ENCODE measurements at regions not wholly inside any gene's neighbourhood (a gene's known extent, or its start where the extent isn't known, plus 50 kb on each side); places are given as distances from the start of the nearest gene placed in this dataset.

GRCh38 chr10:2460812-2461211 is 606.5 kb upstream of the PFKP start:
- intact Hi-C loops (cut with micrococcal nuclease), result no loop called here
- H3K36me3 ChIP-seq, result no peaks in the 10 kb centered on the region
- no peaks in the 10 kb centered on the region for H3K4me1 ChIP-seq
- DNase-seq, result no peak
- no peak overlapping the region for H3K4me3 ChIP-seq
- TF ChIP-seq CTCF (IDR thresholded peaks at IDR 0.05; ENCODE audit: borderline replicate concordance), result no peak
- no peaks in the 10 kb centered on the region for H3K27me3 ChIP-seq (ENCODE audit: low read depth)
- peaks cover 50% of the 10 kb centered on the region for H3K9me3 ChIP-seq (replicated peaks)
- H3K27ac ChIP-seq (replicated peaks), result no peak overlapping the region

GRCh38 chr10:2459713-2460112 is 607.6 kb upstream of the PFKP start:
- DNase-seq, result no peak
- Histone ChIP-seq H3K4me3 (no peak overlapping the region), H3K9me3 (replicated peaks) (peaks cover 39% of the 10 kb centered on the region), H3K27me3 (ENCODE audit: low read depth) (no peaks in the 10 kb centered on the region), H3K27ac (replicated peaks) (no peak overlapping the region), H3K4me1 (no peaks in the 10 kb centered on the region), H3K36me3 (no peaks in the 10 kb centered on the region)
- intact Hi-C loops (cut with micrococcal nuclease), result no loop called here
- no peak for TF ChIP-seq CTCF (IDR thresholded peaks at IDR 0.05; ENCODE audit: borderline replicate concordance)

GRCh38 chr10:2456834-2457233 is 610.5 kb upstream of the PFKP start:
- intact Hi-C loops (cut with micrococcal nuclease), result no loop called here
- Histone ChIP-seq H3K27me3 (ENCODE audit: low read depth) (no peaks in the 10 kb centered on the region), H3K27ac (replicated peaks) (no peak overlapping the region), H3K9me3 (replicated peaks) (peaks cover 33% of the 10 kb centered on the region), H3K4me1 (no peaks in the 10 kb centered on the region), H3K4me3 (no peak overlapping the region), H3K36me3 (no peaks in the 10 kb centered on the region)
- no peak for TF ChIP-seq CTCF (IDR thresholded peaks at IDR 0.05; ENCODE audit: borderline replicate concordance)
- DNase-seq, result no peak

GRCh38 chr10:2445370-2445769 is 622.0 kb upstream of the PFKP start:
- intact Hi-C loops (cut with micrococcal nuclease), result no loop called here
- Histone ChIP-seq H3K27me3 (ENCODE audit: low read depth) (no peaks in the 10 kb centered on the region), H3K27ac (replicated peaks) (no peak overlapping the region), H3K4me3 (no peak overlapping the region), H3K4me1 (no peaks in the 10 kb centered on the region), H3K9me3 (replicated peaks) (peaks cover 19% of the 10 kb centered on the region), H3K36me3 (no peaks in the 10 kb centered on the region)
- no peak for TF ChIP-seq CTCF (IDR thresholded peaks at IDR 0.05; ENCODE audit: borderline replicate concordance)
- no peak for DNase-seq

GRCh38 chr10:2439983-2440382 is 627.4 kb upstream of the PFKP start:
- intact Hi-C loops (cut with micrococcal nuclease), result no loop called here
- no peak for TF ChIP-seq CTCF (IDR thresholded peaks at IDR 0.05; ENCODE audit: borderline replicate concordance)
- no peak for DNase-seq

GRCh38 chr10:2439000-2439399 is 628.3 kb upstream of the PFKP start:
- Histone ChIP-seq H3K27me3 (ENCODE audit: low read depth) (no peaks in the 10 kb centered on the region), H3K4me3 (no peak overlapping the region), H3K36me3 (no peaks in the 10 kb centered on the region), H3K9me3 (replicated peaks) (peaks cover 14% of the 10 kb centered on the region), H3K27ac (replicated peaks) (no peak overlapping the region), H3K4me1 (no peaks in the 10 kb centered on the region)
- no peak for TF ChIP-seq CTCF (IDR thresholded peaks at IDR 0.05; ENCODE audit: borderline replicate concordance)
- DNase-seq, result no peak
- intact Hi-C loops (cut with micrococcal nuclease), result no loop called here

More at GRCh38 chr10:2439983-2440382, 627.4 kb upstream of the PFKP start:
- Histone ChIP-seq H3K36me3 (no peaks in the 10 kb centered on the region), H3K27ac (replicated peaks) (no peak overlapping the region), H3K9me3 (replicated peaks) (peaks cover 8% of the 10 kb centered on the region), H3K4me3 (no peak overlapping the region), H3K27me3 (ENCODE audit: low read depth) (no peaks in the 10 kb centered on the region), H3K4me1 (no peaks in the 10 kb centered on the region)

Data from left ventricle myocardium inferior (tissue), 1 donor.